ENCODE measurements at regions not wholly inside any gene's neighbourhood (a gene's known extent, or its start where the extent isn't known, plus 50 kb on each side); places are given as distances from the start of the nearest gene placed in this dataset.

DNA sequence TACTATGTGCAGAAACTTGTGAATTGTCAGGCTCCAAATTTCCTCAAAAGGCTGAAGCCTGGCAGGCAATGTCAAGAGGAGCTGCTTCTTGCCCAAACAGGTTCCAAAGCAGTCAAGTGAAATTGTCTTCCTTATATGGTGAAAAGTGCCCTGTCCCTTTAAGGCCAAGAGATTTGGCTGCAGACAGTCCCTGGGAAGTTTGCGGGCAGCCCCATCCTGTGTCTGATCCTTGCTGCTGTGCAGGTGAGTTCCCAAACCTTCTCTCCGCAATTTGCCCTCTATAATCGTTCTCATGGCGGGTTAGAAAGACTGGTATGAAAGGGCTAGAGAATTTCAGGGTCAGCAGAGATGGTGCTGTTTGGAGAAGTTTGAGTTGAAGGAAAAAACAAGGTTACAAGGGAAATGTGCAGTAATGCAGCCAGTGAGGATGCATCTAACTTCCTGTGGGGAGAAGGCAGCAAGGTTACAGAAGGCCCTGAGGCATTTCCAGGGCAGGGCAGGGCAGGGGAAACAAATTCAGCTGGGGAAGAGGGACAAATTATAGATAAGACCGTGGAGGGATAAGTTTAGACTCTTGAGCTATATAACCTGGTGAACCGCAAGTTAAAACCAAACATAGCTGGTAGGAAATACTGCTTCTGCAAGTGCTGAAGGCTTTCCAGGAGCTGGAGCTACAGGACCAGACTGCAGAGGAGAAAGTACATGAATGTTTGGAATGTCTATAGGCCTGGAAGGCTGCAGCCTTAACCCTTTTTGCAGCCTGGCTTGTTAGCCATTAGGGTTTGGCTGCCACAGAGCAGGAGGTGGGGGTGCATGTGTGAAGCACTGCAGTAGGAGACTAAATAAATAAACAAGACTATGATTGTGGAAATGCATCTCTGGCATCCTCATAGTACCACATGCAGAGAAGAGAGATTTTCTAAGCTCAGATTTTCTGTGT is 256.2 kb upstream of the IL12A start:
- peak overlapping the region; percentile 82 for H3K4me3 ChIP-seq (ENCODE audit: low read length)
- H3K4me1 ChIP-seq (ENCODE audit: control insufficient read depth, insufficient read depth, low read length): peaks cover 4% of the 10 kb centered on the region
- peak overlapping the region; percentile 84 for H3K27ac Mint-ChIP-seq
- WGBS, 2 experiments (ENCODE audit: insufficient coverage in 1 of 2, insufficient read length in 1 of 2): 15 to 23% methylated on average over 2 to 6 of the region's 6 CpGs
- H3K27me3 ChIP-seq (ENCODE audit: control insufficient read depth, insufficient read depth, low read length, poor library complexity, severe bottlenecking): no peaks in the 10 kb centered on the region
- no peaks in the 10 kb centered on the region for H3K36me3 ChIP-seq (ENCODE audit: control insufficient read depth, insufficient read depth, low read length)
- peak overlapping the region; percentile 58 for H3K4me3 Mint-ChIP-seq
- H3K27me3 Mint-ChIP-seq (ENCODE audit: insufficient read depth): peaks cover 1% of the 10 kb centered on the region
- H3K4me1 Mint-ChIP-seq: peaks cover 24% of the 10 kb centered on the region
- no peaks in the 10 kb centered on the region for H3K36me3 Mint-ChIP-seq (ENCODE audit: low read depth)
- peak; percentile 81 for DNase-seq
- peak overlapping the region; percentile 41 for H3K27ac ChIP-seq (ENCODE audit: low read depth, low read length)
- no peaks in the 10 kb centered on the region for H3K9me3 Mint-ChIP-seq
- H3K9ac ChIP-seq (ENCODE audit: extremely low read depth, low read length, poor library complexity, severe bottlenecking): no peak overlapping the region
- no peaks in the 10 kb centered on the region for H3K9me3 ChIP-seq (ENCODE audit: control insufficient read depth, low read length)
- TF ChIP-seq, protein P1, sequence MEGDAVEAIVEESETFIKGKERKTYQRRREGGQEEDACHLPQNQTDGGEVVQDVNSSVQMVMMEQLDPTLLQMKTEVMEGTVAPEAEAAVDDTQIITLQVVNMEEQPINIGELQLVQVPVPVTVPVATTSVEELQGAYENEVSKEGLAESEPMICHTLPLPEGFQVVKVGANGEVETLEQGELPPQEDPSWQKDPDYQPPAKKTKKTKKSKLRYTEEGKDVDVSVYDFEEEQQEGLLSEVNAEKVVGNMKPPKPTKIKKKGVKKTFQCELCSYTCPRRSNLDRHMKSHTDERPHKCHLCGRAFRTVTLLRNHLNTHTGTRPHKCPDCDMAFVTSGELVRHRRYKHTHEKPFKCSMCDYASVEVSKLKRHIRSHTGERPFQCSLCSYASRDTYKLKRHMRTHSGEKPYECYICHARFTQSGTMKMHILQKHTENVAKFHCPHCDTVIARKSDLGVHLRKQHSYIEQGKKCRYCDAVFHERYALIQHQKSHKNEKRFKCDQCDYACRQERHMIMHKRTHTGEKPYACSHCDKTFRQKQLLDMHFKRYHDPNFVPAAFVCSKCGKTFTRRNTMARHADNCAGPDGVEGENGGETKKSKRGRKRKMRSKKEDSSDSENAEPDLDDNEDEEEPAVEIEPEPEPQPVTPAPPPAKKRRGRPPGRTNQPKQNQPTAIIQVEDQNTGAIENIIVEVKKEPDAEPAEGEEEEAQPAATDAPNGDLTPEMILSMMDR (conservative IDR thresholded peaks at IDR 0.05): peak; percentile 12

DNA sequence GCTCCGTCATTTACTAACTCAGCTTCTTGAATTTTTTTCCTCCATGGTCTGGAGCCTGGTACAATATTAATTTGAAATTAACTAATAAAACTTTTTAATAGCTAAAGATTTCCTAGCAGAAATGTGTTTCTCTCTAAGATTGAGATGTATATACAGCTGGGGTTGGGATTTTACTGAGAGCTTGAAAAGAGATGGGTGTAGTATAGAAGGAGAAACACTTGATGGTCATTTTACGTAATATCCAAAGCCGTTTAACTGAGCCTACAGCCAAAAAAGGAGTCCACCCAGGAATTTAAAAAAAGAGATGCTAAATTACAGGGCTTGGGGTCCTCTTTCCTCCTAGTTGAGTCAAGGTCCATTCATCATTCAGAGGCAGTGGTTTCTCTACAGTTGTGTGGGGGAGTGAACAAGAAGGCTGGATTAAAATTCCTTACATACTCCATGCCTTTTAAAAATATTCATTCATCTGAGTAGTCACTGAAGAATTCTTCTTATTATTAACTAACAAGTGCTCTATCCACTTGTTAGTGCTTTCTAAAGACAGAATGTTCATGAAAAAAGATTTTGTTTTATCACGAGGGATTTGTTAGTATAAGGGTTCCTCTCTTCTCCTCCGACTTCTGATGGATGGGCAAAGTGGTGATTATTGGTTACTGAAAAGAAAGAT is 255.3 kb upstream of the IL12A start:
- WGBS, 2 experiments (ENCODE audit: insufficient coverage in 1 of 2, insufficient read length in 1 of 2): 52 to 85% methylated on average over 2 to 5 of the region's 5 CpGs
- no peak overlapping the region for H3K27ac ChIP-seq (ENCODE audit: low read depth, low read length)
- no peaks in the 10 kb centered on the region for H3K36me3 Mint-ChIP-seq (ENCODE audit: low read depth)
- peak overlapping the region; percentile 82 for H3K4me3 ChIP-seq (ENCODE audit: low read length)
- H3K4me3 Mint-ChIP-seq: peak overlapping the region; percentile 58
- H3K9ac ChIP-seq (ENCODE audit: extremely low read depth, low read length, poor library complexity, severe bottlenecking): no peak overlapping the region
- DNase-seq: no peak
- peaks cover 24% of the 10 kb centered on the region for H3K4me1 Mint-ChIP-seq
- H3K27ac Mint-ChIP-seq: no peak overlapping the region
- H3K4me1 ChIP-seq (ENCODE audit: control insufficient read depth, insufficient read depth, low read length): peaks cover 4% of the 10 kb centered on the region
- H3K27me3 ChIP-seq (ENCODE audit: control insufficient read depth, insufficient read depth, low read length, poor library complexity, severe bottlenecking): no peaks in the 10 kb centered on the region
- peaks cover 1% of the 10 kb centered on the region for H3K27me3 Mint-ChIP-seq (ENCODE audit: insufficient read depth)
- no peaks in the 10 kb centered on the region for H3K36me3 ChIP-seq (ENCODE audit: control insufficient read depth, insufficient read depth, low read length)
- H3K9me3 ChIP-seq (ENCODE audit: control insufficient read depth, low read length): no peaks in the 10 kb centered on the region
- TF ChIP-seq, protein P1 (conservative IDR thresholded peaks at IDR 0.05): no peak
- no peaks in the 10 kb centered on the region for H3K9me3 Mint-ChIP-seq

DNA sequence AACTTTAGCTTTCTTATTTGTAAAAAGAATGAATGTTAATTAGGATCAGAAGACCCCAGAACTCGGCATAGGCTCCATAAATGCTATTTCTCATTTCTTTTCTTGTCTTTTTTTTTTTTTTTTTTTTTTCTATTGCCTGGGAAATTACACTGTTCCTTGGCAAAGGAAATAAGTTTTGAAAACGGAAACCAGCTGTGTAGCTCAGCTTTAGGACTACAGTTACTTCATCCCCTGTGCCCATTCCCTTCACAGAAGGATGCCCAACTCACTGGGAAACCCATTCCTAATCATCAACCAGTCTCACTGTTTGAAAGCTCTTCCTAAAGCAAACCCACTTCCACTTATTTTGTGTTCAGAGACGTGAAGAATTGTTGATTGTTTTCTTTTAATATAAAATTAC is 254.0 kb upstream of the IL12A start:
- WGBS, 2 experiments (ENCODE audit: insufficient coverage in 1 of 2, insufficient read length in 1 of 2): 95 to 100% methylated on average over 1 to 2 of the region's 3 CpGs
- H3K27ac ChIP-seq (ENCODE audit: low read depth, low read length): no peak overlapping the region
- H3K4me1 ChIP-seq (ENCODE audit: control insufficient read depth, insufficient read depth, low read length): peaks cover 4% of the 10 kb centered on the region
- H3K9me3 Mint-ChIP-seq: no peaks in the 10 kb centered on the region
- H3K27ac Mint-ChIP-seq: no peak overlapping the region
- no peaks in the 10 kb centered on the region for H3K27me3 ChIP-seq (ENCODE audit: control insufficient read depth, insufficient read depth, low read length, poor library complexity, severe bottlenecking)
- no peak overlapping the region for H3K4me3 ChIP-seq (ENCODE audit: low read length)
- peaks cover 28% of the 10 kb centered on the region for H3K4me1 Mint-ChIP-seq
- DNase-seq: no peak
- no peaks in the 10 kb centered on the region for H3K36me3 Mint-ChIP-seq (ENCODE audit: low read depth)
- TF ChIP-seq, protein P1 (conservative IDR thresholded peaks at IDR 0.05): no peak
- no peaks in the 10 kb centered on the region for H3K9me3 ChIP-seq (ENCODE audit: control insufficient read depth, low read length)
- no peak overlapping the region for H3K9ac ChIP-seq (ENCODE audit: extremely low read depth, low read length, poor library complexity, severe bottlenecking)
- no peaks in the 10 kb centered on the region for H3K36me3 ChIP-seq (ENCODE audit: control insufficient read depth, insufficient read depth, low read length)
- peaks cover 1% of the 10 kb centered on the region for H3K27me3 Mint-ChIP-seq (ENCODE audit: insufficient read depth)
- H3K4me3 Mint-ChIP-seq: no peak overlapping the region

Data from endodermal cell (in vitro differentiated cells).